Activated B cell treated with CpG ODN at 0.5 μM for 24 hours (primary cell): ENCODE measurements at regions not wholly inside any gene's neighbourhood (a gene's known extent, or its start where the extent isn't known, plus 50 kb on each side); places are given as distances from the start of the nearest gene placed in this dataset.

Experiments
- ATAC-seq: fragments of 200-7000 bp; cut with Tn5 transposase; one replicate; pipeline ENCODE4 v1.10.0; 2021; ENCODE audit warnings: low read depth, mild to moderate bottlenecking, moderate library complexity
- CTCF ChIA-PET: fragments of 350-600 bp; sonication (Branson Sonifier 250); formaldehyde crosslinking; loops from one replicate; lab custom pipeline; 2021; ENCODE audit warnings: antibody characterized with exemption; lab: Charles Lee
- POLR2A ChIA-PET: fragments of 350-600 bp; sonication (Branson Sonifier 250); formaldehyde crosslinking; loops from one replicate; lab custom pipeline; 2021; ENCODE audit warnings: antibody characterized with exemption; lab: Charles Lee
- DNase-seq: peaks from one replicate; pipeline ENCODE4 v3.0.0; 2022
- H3K27ac Mint-ChIP-seq: one replicate; pipeline ENCODE4 v1.8.0; 2020; ENCODE audit warnings: mixed read lengths
- H3K27me3 Mint-ChIP-seq: one replicate; pipeline ENCODE4 v1.8.0; 2021; ENCODE audit warnings: mixed read lengths
- H3K36me3 Mint-ChIP-seq: one replicate; pipeline ENCODE4 v1.8.0; 2021; ENCODE audit warnings: low read depth, mixed read lengths
- H3K4me1 Mint-ChIP-seq: one replicate; pipeline ENCODE4 v1.8.0; 2021; ENCODE audit warnings: mixed read lengths
- H3K4me3 Mint-ChIP-seq: one replicate; pipeline ENCODE4 v1.8.0; 2020; ENCODE audit warnings: mild to moderate bottlenecking, mixed read lengths
- H3K9me3 Mint-ChIP-seq: one replicate; pipeline ENCODE4 v1.8.0; 2020; ENCODE audit warnings: mixed read lengths
- intact Hi-C: fragments of 100-400 bp; cut with micrococcal nuclease; formaldehyde crosslinking; loops from one replicate; pipeline ENCODE4 v1.15.1; 2024
- TF ChIP-seq, protein P1 (sequence below): fragments of 200-600 bp; IDR thresholded peaks from one replicate; pipeline ENCODE4 v1.8.0; 2022; ENCODE audit warnings: antibody characterized with exemption, mild to moderate bottlenecking

DNA sequence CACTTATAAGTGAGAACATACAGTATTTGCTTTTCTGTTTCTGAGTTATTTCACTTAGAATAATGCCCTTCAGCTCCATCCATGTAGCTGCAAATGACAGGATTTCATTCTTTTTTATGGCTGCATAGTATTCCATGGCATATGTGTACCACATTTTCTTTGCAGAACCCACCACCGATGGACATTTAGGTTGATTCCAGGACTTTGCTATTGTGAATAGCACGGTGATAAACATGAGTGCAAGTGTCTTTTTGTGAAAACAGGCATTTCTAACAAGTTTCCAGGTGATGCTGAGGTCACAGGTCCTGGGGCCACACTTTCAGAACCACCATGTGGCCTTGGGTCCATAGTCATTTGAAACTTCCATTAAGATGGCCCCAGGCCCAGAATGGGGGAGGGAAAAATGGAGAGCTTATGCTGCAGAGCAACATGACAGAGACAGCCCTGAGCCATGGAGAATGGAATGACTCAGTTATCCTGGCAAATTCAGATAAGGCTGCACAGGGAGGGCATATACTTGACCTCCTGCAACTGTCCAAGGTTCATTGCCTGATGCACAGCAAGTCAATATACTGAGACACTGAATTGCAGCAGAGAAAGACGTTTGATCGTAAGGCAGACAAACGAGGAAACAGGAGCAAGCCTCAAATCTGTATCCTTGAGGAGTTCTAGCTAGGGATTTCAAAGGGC is 248.0 kb upstream of the GALNT17 start:
- CTCF ChIA-PET: no interaction called here
- no peak overlapping the region for H3K4me3 Mint-ChIP-seq

GRCh38 chr7:70884440-70884764 is 247.5 kb upstream of the GALNT17 start:
- CTCF ChIA-PET: no interaction called here
- DNase-seq: no peak
- no peaks in the 10 kb centered on the region for H3K36me3 Mint-ChIP-seq
- intact Hi-C loops: no loop called here
- H3K9me3 Mint-ChIP-seq: peaks cover 10% of the 10 kb centered on the region
- H3K4me3 Mint-ChIP-seq: no peak overlapping the region
- ATAC-seq: no peak
- POLR2A ChIA-PET: no interaction called here
- H3K4me1 Mint-ChIP-seq: no peaks in the 10 kb centered on the region
- H3K27me3 Mint-ChIP-seq: no peaks in the 10 kb centered on the region
- H3K27ac Mint-ChIP-seq: no peak overlapping the region
- TF ChIP-seq, protein P1, sequence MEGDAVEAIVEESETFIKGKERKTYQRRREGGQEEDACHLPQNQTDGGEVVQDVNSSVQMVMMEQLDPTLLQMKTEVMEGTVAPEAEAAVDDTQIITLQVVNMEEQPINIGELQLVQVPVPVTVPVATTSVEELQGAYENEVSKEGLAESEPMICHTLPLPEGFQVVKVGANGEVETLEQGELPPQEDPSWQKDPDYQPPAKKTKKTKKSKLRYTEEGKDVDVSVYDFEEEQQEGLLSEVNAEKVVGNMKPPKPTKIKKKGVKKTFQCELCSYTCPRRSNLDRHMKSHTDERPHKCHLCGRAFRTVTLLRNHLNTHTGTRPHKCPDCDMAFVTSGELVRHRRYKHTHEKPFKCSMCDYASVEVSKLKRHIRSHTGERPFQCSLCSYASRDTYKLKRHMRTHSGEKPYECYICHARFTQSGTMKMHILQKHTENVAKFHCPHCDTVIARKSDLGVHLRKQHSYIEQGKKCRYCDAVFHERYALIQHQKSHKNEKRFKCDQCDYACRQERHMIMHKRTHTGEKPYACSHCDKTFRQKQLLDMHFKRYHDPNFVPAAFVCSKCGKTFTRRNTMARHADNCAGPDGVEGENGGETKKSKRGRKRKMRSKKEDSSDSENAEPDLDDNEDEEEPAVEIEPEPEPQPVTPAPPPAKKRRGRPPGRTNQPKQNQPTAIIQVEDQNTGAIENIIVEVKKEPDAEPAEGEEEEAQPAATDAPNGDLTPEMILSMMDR: no peak

More for the DNA sequence above, 248.0 kb upstream of the GALNT17 start:
- no peaks in the 10 kb centered on the region for H3K36me3 Mint-ChIP-seq
- no peak overlapping the region for H3K27ac Mint-ChIP-seq
- TF ChIP-seq, protein P1: no peak
- intact Hi-C loops: no loop called here
- peaks cover 7% of the 10 kb centered on the region for H3K9me3 Mint-ChIP-seq
- no peaks in the 10 kb centered on the region for H3K27me3 Mint-ChIP-seq
- no peak for ATAC-seq
- DNase-seq: no peak
- H3K4me1 Mint-ChIP-seq: no peaks in the 10 kb centered on the region
- POLR2A ChIA-PET: no interaction called here

DNA sequence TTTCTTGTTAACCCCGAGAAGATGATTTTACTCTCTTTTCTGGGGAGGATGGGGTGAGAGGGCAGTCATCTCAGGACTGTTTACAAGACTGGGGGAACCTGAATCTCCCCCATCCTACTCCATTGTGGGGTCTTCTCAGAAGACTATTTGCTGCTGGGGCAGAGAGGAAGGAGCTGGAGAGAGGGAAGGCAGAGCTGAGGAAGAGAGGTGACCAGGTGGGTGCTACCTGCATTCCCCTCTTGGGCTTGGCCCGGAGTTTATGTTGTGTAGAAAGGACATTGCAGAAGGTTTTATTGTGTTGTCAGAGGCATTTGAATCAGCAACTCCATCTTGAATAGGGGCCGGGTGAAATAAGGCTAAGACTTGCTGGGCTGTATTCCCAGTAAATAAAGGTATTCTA is 247.1 kb upstream of the GALNT17 start:
- Mint-ChIP-seq H3K9me3 (peaks cover 14% of the 10 kb centered on the region), H3K4me3 (no peak overlapping the region), H3K4me1 (no peaks in the 10 kb centered on the region), H3K36me3 (no peaks in the 10 kb centered on the region), H3K27ac (no peak overlapping the region), H3K27me3 (no peaks in the 10 kb centered on the region)
- ChIA-PET POLR2A (no interaction called here), CTCF (no interaction called here)
- intact Hi-C loops: no loop called here
- TF ChIP-seq, protein P1: no peak
- ATAC-seq: no peak
- no peak for DNase-seq

- DNase-seq (no peak), ATAC-seq (no peak)
- H3K4me1 Mint-ChIP-seq: no peaks in the 10 kb centered on the region
- ChIA-PET POLR2A (no interaction called here), CTCF (no interaction called here)
- H3K27ac Mint-ChIP-seq: no peak overlapping the region
- TF ChIP-seq, protein P1: no peak
- H3K36me3 Mint-ChIP-seq: no peaks in the 10 kb centered on the region
- H3K4me3 Mint-ChIP-seq: no peak overlapping the region
- no peaks in the 10 kb centered on the region for H3K27me3 Mint-ChIP-seq
- intact Hi-C loops: no loop called here
- peaks cover 23% of the 10 kb centered on the region for H3K9me3 Mint-ChIP-seq
Measured at GRCh38 chr7:70886547-70886946, 245.4 kb upstream of the GALNT17 start.

GRCh38 chr7:70887186-70887585 is 244.8 kb upstream of the GALNT17 start:
- intact Hi-C loops: no loop called here
- DNase-seq (no peak), ATAC-seq (no peak)
- Mint-ChIP-seq H3K4me1 (no peaks in the 10 kb centered on the region), H3K4me3 (no peak overlapping the region), H3K27ac (no peak overlapping the region), H3K27me3 (no peaks in the 10 kb centered on the region), H3K9me3 (peaks cover 21% of the 10 kb centered on the region), H3K36me3 (no peaks in the 10 kb centered on the region)
- POLR2A ChIA-PET: no interaction called here
- TF ChIP-seq, protein P1: no peak
- CTCF ChIA-PET: no interaction called here
